K562 (cell line): ENCODE measurements at regions not wholly inside any gene's neighbourhood (a gene's known extent, or its start where the extent isn't known, plus 50 kb on each side); places are given as distances from the start of the nearest gene placed in this dataset.

Experiments used
- ATAC-seq: fragments of 200-7000 bp; cut with Tn5 transposase; 3 replicates; pipeline ENCODE4 v1.9.1; 2020; ENCODE audit warnings: moderate library complexity
- BruUV-seq: library from RNA; stranded (reverse); fragments of 400-500 nt; replicated peaks from 2 replicates; lab custom pipeline; 2021; lab: Mats Ljungman, UMichigan
- CTCF ChIA-PET: fragments of 300-600 bp; formaldehyde crosslinking; extraction: SDS; loops from one replicate; lab custom pipeline; 2021; ENCODE audit warnings: low intra/inter-chr PET ratio; lab: Yijun Ruan, JAX
- POLR2A ChIA-PET: fragments of 300-600, 350-650 bp; sonication (Branson Sonifier 250); formaldehyde crosslinking; extraction: SDS; loops from one replicate; lab custom pipeline; 2021; ENCODE audit warnings: antibody characterized with exemption, inconsistent platforms; lab: Yijun Ruan, JAX
- DNase-seq, 4 experiments: peaks; one replicate each; pipeline versions ENCODE4 v3.0.0 to v3.0.0-alpha.2; 2011 to 2018; ENCODE audit warnings: low spot score in 3 of 4, mixed read lengths in 3 of 4; ENCODE audit errors: extremely low read depth in 1 of 4
- FAIRE-seq: peaks from 2 replicates; lab custom pipeline; 2011; peaks lifted over from hg19 to GRCh38; lab: Jason Lieb, UNC
- H2AFZ ChIP-seq: 2 replicates; pipeline ENCODE4 v1.6.0; 2011; ENCODE audit warnings: low read depth, low read length, control low read depth, inconsistent platforms
- H3K27ac ChIP-seq: fragments of 200-600 bp; 3 replicates; pipeline ENCODE4 v1.8.0; 2011; ENCODE audit warnings: low read depth, mild to moderate bottlenecking, control low read depth, inconsistent platforms, low read length, moderate library complexity, mixed read lengths; ENCODE audit errors: extremely low read depth
- H3K27me3 ChIP-seq, 2 experiments: fragments of 300-600 bp in 1 of 2; 2 replicates in 1 of 2; 3 replicates in 1 of 2; pipeline versions ENCODE4 v1.6.0 to v1.8.0; 2011; ENCODE audit warnings: inconsistent platforms in 2 of 2, low read length in 2 of 2, mild to moderate bottlenecking in 1 of 2, mixed read lengths in 1 of 2, moderate library complexity in 1 of 2; ENCODE audit not compliant: control insufficient read depth in 2 of 2, insufficient read depth in 2 of 2
- H3K36me3 ChIP-seq: fragments of 300-600 bp; 3 replicates; pipeline ENCODE4 v1.8.0; 2011; ENCODE audit warnings: mild to moderate bottlenecking, low read length, inconsistent platforms; ENCODE audit not compliant: control insufficient read depth, insufficient read depth
- H3K4me1 ChIP-seq, 2 experiments: fragments of 200-600 bp in 1 of 2; replicated peaks in 1 of 2; 2 replicates in 1 of 2; 3 replicates in 1 of 2; pipeline versions ENCODE4 v1.5.1 to v1.8.0; 2011; ENCODE audit warnings: inconsistent platforms in 2 of 2, low read length in 2 of 2, mild to moderate bottlenecking in 1 of 2, mixed read lengths in 1 of 2, moderate library complexity in 1 of 2; ENCODE audit not compliant: control insufficient read depth in 2 of 2, insufficient read depth in 2 of 2
- H3K4me2 ChIP-seq: 2 replicates; pipeline ENCODE4 v1.6.1; 2011; ENCODE audit warnings: low read length, control low read depth, inconsistent platforms, mixed read lengths; ENCODE audit not compliant: insufficient read depth
- H3K4me3 ChIP-seq: fragments of 200-600 bp; sonication (generic), shearing (Covaris generic); 2 replicates; pipeline ENCODE4 v1.5.1; 2016; ENCODE audit warnings: control low read depth, inconsistent platforms
- H3K79me2 ChIP-seq: fragments of 200-600 bp; 3 replicates; pipeline ENCODE4 v1.8.0; 2011; ENCODE audit warnings: low read length, inconsistent platforms; ENCODE audit not compliant: control insufficient read depth, insufficient read depth
- H3K9ac ChIP-seq, 2 experiments: 2 replicates each; pipeline versions ENCODE4 v1.6.0 to v1.6.1; 2011; ENCODE audit warnings: low read depth in 2 of 2, low read length in 2 of 2, control low read depth in 1 of 2, inconsistent platforms in 1 of 2, mild to moderate bottlenecking in 1 of 2, mixed read lengths in 1 of 2; ENCODE audit not compliant: insufficient read depth in 1 of 2
- H3K9me1 ChIP-seq: one replicate; pipeline ENCODE4 v1.6.0; 2011; ENCODE audit warnings: inconsistent platforms, mild to moderate bottlenecking, low read length, moderate library complexity; ENCODE audit not compliant: control insufficient read depth, insufficient read depth
- H3K9me3 ChIP-seq: replicated peaks from 2 replicates; pipeline ENCODE4 v1.5.1; 2011; ENCODE audit warnings: low read depth, low read length, inconsistent platforms; ENCODE audit not compliant: control insufficient read depth, insufficient read depth
- H4K20me1 ChIP-seq: replicated peaks from 2 replicates; pipeline ENCODE4 v1.6.1; 2011; ENCODE audit warnings: low read length, inconsistent platforms, mixed read lengths; ENCODE audit not compliant: control insufficient read depth, insufficient read depth
- BHLHE40 ChIP-seq: IDR thresholded peaks from 2 replicates; pipeline ENCODE4 v1.6.1; 2011; ENCODE audit warnings: low read length, improper control_type of control experiment
- FOS ChIP-seq: IDR thresholded peaks from 3 replicates; pipeline ENCODE4 v1.6.1; 2011; ENCODE audit not compliant: insufficient read length; ENCODE audit errors: extremely low read depth
- GMEB1 ChIP-seq: fragments of 250-450 bp; sonication (Bioruptor Pico); IDR thresholded peaks from 2 replicates; pipeline ENCODE4 v1.4.0; 2020; ENCODE audit warnings: mild to moderate bottlenecking
- HMBOX1 ChIP-seq: sonication (generic); IDR thresholded peaks from 2 replicates; pipeline ENCODE4 v1.6.1; 2016
- ZNF764 ChIP-seq: fragments of 250-450 bp; sonication (Bioruptor Pico); IDR thresholded peaks from 2 replicates; pipeline ENCODE4 v1.4.0; 2020; ENCODE audit warnings: low read depth, mild to moderate bottlenecking, moderate library complexity
- WGBS: fragments of 100-300 bp; shearing (Covaris generic); methylation state at CpG from one replicate; pipeline ENCODE4 v1.1.6; 2016; ENCODE audit warnings: low coverage, mixed read lengths; ENCODE audit not compliant: insufficient coverage; ENCODE audit errors: missing lambda C conversion rate; 5-methylcytosine and 5-hydroxymethylcytosine counted together
- in situ Hi-C: fragments of 300-500 bp; cut with MboI; formaldehyde crosslinking; loops from 4 replicates; pipeline ENCODE4 v1.15.0; 2018; ENCODE audit warnings: inconsistent platforms, mixed read lengths
- intact Hi-C: fragments of 100-400 bp; cut with micrococcal nuclease; formaldehyde crosslinking; loops from 2 replicates; pipeline ENCODE4 v1.14.2; 2022

GRCh38 chr3:31077826-31078225 lies 183.4 kb upstream of the GADL1 start:
- BruUV-seq, result no TSS peak
- no peak overlapping the region for H3K4me3 ChIP-seq
- H2AFZ ChIP-seq, result no peak overlapping the region
- TF ChIP-seq HMBOX1, result no peak
- TF ChIP-seq BHLHE40, result no peak
- no peak for TF ChIP-seq ZNF764
- no peak for TF ChIP-seq GMEB1
- TF ChIP-seq FOS, result no peak
- TF ChIP-seq, all 486 proteins: peak for 0
- Histone ChIP-seq H3K79me2 (no peaks in the 10 kb centered on the region), H3K27ac (no peak overlapping the region), H3K36me3 (no peaks in the 10 kb centered on the region), H4K20me1 (no peaks in the 10 kb centered on the region), H3K27me3 (no peaks in the 10 kb centered on the region), H3K9me3 (no peaks in the 10 kb centered on the region), H3K9ac (no peak overlapping the region), H3K4me1 (no peaks in the 10 kb centered on the region; a peak in 2 of 5 replicates), H3K4me2 (no peak overlapping the region), H3K9me1 (no peaks in the 10 kb centered on the region)
- ChIA-PET POLR2A (interaction anchor here (0.7 to 1.1 kb wide), 2 partner anchors 9 to 20 kb away, joined by 3 read pairs; no protein-coding TSS in a partner anchor), CTCF (no interaction called here)
- FAIRE-seq (no peak), ATAC-seq (no peak), DNase-seq (no peak)
- intact Hi-C loops, result no loop called here
- in situ Hi-C loops, result no loop called here
- 13% methylated on average over 1 of the region's 1 CpG for WGBS
